LNCaP clone FGC (cell line): ENCODE measurements at regions not wholly inside any gene's neighbourhood (a gene's known extent, or its start where the extent isn't known, plus 50 kb on each side); places are given as distances from the start of the nearest gene placed in this dataset.
"Not testable (repeated sequence)": the region's sequence is repeated elsewhere in the genome, so short reads cannot be mapped to it uniquely, and the experiment has no call there.

Source experiments
- DNase-seq: peaks from one replicate; pipeline ENCODE4 v3.0.0-alpha.2; 2011; ENCODE audit warnings: low read depth
- H3K4me3 ChIP-seq: 2 replicates; pipeline ENCODE4 v1.5.1; 2011; ENCODE audit warnings: mild to moderate bottlenecking, low read depth, low read length, control low read depth
- CTCF ChIP-seq: IDR thresholded peaks from 2 replicates; pipeline ENCODE4 v1.5.1; 2012; ENCODE audit warnings: mild to moderate bottlenecking; ENCODE audit not compliant: control insufficient read depth, insufficient read depth; ENCODE audit errors: extremely low read depth

DNA sequence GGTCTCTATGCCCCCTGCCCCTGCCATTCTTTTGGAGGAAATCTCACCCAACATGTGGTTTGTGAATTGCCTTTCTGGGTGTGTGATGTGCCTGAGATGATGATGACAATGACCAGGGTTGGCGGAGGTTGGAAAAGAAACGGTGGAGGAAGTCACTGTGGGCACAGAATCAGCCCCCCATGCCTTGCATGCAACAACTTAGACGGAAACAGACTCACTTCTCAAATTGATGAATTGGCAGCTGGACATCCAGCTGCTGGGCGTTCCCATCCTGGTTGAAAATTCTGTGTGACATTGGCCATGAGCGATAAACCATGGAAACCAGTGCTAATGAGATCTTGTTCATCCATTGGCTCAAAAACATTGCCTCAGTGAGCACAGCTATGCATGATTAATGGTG lies 95.8 kb upstream of the LY86 start:
- TF ChIP-seq CTCF = no peak
- no peak overlapping the region for H3K4me3 ChIP-seq
- DNase-seq = no peak

GRCh38 chr6:6494139-6494538 lies 94.4 kb upstream of the LY86 start:
- not testable (repeated sequence) for H3K4me3 ChIP-seq, DNase-seq

DNA sequence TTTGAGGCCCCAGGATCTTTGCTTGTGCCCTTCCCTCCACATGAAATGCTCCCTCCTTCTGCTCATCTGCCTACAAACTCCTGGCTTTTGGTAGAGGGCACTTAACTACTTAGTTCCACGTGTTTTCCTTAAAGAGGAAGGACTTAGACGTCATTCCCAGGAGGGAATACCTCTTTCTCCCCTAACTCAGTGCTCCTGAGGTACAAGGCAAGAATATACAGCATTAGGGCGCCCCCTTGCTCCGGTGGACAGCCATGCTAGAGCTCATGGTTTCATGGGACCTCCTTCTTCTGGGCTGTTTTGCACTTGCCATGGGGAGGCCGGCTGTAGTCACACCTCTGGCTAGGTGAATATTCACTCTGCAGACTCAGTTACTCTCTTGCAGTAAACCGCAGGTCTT lies 93.8 kb upstream of the LY86 start:
- peak; percentile 22 for DNase-seq
- no peak overlapping the region for H3K4me3 ChIP-seq
- TF ChIP-seq CTCF = peak; percentile 80

- no peak for DNase-seq
- no peak for TF ChIP-seq CTCF
- H3K4me3 ChIP-seq = no peak overlapping the region
These were observed 92.7 kb upstream of the LY86 start for GRCh38 chr6:6495851-6496250.

DNA sequence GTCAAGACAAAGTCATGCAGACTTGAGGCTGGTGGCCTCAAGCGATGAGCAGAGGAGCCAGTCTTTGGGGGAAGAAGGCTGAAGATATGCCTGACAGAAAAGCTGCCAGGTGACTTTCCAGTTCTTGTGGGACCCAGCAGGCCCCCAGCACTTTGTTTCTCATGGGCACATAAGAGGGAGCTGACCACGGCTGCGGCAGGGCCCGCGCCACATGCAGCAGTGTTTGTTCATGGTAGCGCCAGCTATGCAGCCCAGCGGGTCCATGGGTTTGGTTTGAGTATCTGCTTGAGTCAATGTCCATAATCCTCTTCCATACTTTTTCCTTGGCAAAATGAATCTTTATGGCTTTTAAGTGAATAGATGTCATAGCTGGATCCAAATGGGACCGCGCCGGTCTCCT lies 91.0 kb upstream of the LY86 start:
- no peak for DNase-seq
- no peak overlapping the region for H3K4me3 ChIP-seq
- TF ChIP-seq CTCF = no peak

- TF ChIP-seq CTCF = no peak
- DNase-seq = no peak
- no peak overlapping the region for H3K4me3 ChIP-seq
These were observed 90.5 kb upstream of the LY86 start for GRCh38 chr6:6497976-6498375.

GRCh38 chr6:6503191-6503590 lies 85.3 kb upstream of the LY86 start:
- no peak for DNase-seq
- TF ChIP-seq CTCF = no peak
- H3K4me3 ChIP-seq = no peak overlapping the region

- DNase-seq = no peak
- 0 out of 2 replicates have a peak, but pooled peaks have one; percentile 10 for TF ChIP-seq CTCF
- no peak overlapping the region for H3K4me3 ChIP-seq
These were observed 83.4 kb upstream of the LY86 start for GRCh38 chr6:6505111-6505510.
